Neural progenitor cell (in vitro differentiated cells): ENCODE measurements at regions not wholly inside any gene's neighbourhood (a gene's known extent, or its start where the extent isn't known, plus 50 kb on each side); places are given as distances from the start of the nearest gene placed in this dataset.

Source experiments
- DNase-seq: peaks from one replicate; pipeline ENCODE4 v3.0.0-alpha.2; 2016; ENCODE audit warnings: low spot score
- H2AFZ ChIP-seq: fragments of 200-600 bp; sonication (generic); replicated peaks from 2 replicates; pipeline ENCODE4 v1.6.1; 2016; ENCODE audit warnings: antibody characterized with exemption
- H3F3A ChIP-seq: fragments of 200-600 bp; sonication (generic); 2 replicates; pipeline ENCODE4 v1.6.1; 2016; ENCODE audit warnings: antibody characterized with exemption, low read depth
- H3K27ac ChIP-seq: fragments of 200-600 bp; sonication (generic); 2 replicates; pipeline ENCODE4 v1.5.1; 2016; ENCODE audit warnings: mild to moderate bottlenecking
- H3K27me3 ChIP-seq: fragments of 200-600 bp; sonication (generic); 2 replicates; pipeline ENCODE4 v1.6.1; 2016; ENCODE audit warnings: mild to moderate bottlenecking, moderate library complexity
- H3K36me3 ChIP-seq: fragments of 200-600 bp; sonication (generic); 2 replicates; pipeline ENCODE4 v1.5.1; 2016
- H3K4me1 ChIP-seq: fragments of 200-600 bp; sonication (generic); 2 replicates; pipeline ENCODE4 v1.6.1; 2016; ENCODE audit warnings: mixed run types
- H3K4me2 ChIP-seq: fragments of 200-600 bp; sonication (generic); 2 replicates; pipeline ENCODE4 v1.6.1; 2016
- H3K4me3 ChIP-seq: fragments of 200-600 bp; sonication (generic); 2 replicates; pipeline ENCODE4 v1.5.1; 2016
- H3K79me2 ChIP-seq: fragments of 200-600 bp; sonication (generic); 2 replicates; pipeline ENCODE4 v1.6.1; 2016; ENCODE audit warnings: low read depth
- H3K9ac ChIP-seq: fragments of 200-600 bp; sonication (generic); 2 replicates; pipeline ENCODE4 v1.6.1; 2016
- H3K9me3 ChIP-seq: fragments of 200-600 bp; sonication (generic); 2 replicates; pipeline ENCODE4 v1.5.1; 2016; ENCODE audit warnings: low read depth
- H4K20me1 ChIP-seq: fragments of 200-600 bp; sonication (generic); 2 replicates; pipeline ENCODE4 v1.6.1; 2016; ENCODE audit warnings: low read depth
- H3K27ac Mint-ChIP-seq: 3 replicates; pipeline ENCODE4 v1.8.0; 2021; ENCODE audit warnings: mixed read lengths
- H3K27me3 Mint-ChIP-seq: 2 replicates; pipeline ENCODE4 v1.8.0; 2022; ENCODE audit warnings: low read depth, mild to moderate bottlenecking, inconsistent platforms, moderate library complexity, mixed read lengths; ENCODE audit not compliant: insufficient read depth
- H3K36me3 Mint-ChIP-seq: 3 replicates; pipeline ENCODE4 v1.8.0; 2021; ENCODE audit warnings: mixed read lengths
- H3K4me1 Mint-ChIP-seq: 3 replicates; pipeline ENCODE4 v1.8.0; 2021; ENCODE audit warnings: mixed read lengths
- H3K4me3 Mint-ChIP-seq: 3 replicates; pipeline ENCODE4 v1.8.0; 2021; ENCODE audit warnings: mild to moderate bottlenecking, moderate library complexity, mixed read lengths
- H3K9me3 Mint-ChIP-seq: 3 replicates; pipeline ENCODE4 v1.8.0; 2020; ENCODE audit warnings: mixed read lengths
- EZH2 ChIP-seq: fragments of 200-600 bp; sonication (generic); IDR thresholded peaks from 2 replicates; pipeline ENCODE4 v1.6.1; 2017; ENCODE audit warnings: antibody characterized with exemption, mild to moderate bottlenecking, moderate library complexity
- EZH2phosphoT487 ChIP-seq: fragments of 200-600 bp; sonication (generic); IDR thresholded peaks from 2 replicates; pipeline ENCODE4 v1.6.1; 2017; ENCODE audit warnings: antibody characterized with exemption
- TF ChIP-seq, protein P1 (sequence below): fragments of 200-600 bp; sonication (generic); IDR thresholded peaks from 2 replicates; pipeline ENCODE4 v1.5.1; 2017; ENCODE audit warnings: antibody characterized with exemption, mild to moderate bottlenecking

DNA sequence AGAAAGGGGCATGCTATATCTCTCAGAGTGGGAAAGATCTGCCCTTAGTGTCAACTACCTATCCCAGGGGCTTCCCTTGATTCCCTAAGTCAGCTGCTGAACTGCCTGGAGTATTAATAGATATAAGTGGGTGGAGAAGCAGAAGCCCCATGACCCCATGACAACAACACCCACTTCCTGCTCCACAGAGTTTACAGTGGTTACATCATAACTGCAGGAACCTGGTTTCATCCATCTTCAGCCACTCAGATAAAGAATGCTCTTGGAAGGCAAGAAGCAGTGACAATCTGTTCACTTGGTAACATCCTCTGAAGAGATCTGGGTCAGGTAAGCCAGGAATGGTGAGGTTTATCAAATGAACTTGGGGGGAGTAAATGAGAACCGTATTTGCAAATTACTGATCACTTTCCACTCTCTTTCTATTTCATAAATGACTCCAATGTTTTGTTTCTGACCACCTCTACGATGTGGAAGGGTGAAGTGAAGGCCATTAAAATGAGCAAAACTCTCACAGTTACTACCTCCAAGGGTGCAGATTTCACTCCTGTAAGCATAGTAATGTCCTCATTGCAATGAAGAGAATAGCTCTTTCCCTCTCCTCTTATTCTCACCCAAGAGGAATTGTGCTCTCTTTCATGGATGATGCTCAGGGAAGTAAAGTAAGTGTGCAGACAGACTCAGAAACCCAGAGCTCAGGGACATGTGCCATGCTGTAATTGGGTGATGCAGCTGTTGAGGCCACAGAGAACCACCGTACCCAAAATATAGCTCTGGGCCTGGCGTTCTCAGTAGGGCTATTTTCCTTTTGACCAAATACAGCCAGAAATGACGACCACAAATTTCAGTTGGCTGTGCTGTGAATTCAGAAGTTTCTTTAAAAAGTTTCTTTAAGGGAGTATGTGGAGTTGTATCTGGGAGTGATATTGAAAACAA, 192.8 kb upstream of the APCDD1 start:
- TF ChIP-seq EZH2phosphoT487, result no peak
- no peak for TF ChIP-seq EZH2
- TF ChIP-seq, protein P1, sequence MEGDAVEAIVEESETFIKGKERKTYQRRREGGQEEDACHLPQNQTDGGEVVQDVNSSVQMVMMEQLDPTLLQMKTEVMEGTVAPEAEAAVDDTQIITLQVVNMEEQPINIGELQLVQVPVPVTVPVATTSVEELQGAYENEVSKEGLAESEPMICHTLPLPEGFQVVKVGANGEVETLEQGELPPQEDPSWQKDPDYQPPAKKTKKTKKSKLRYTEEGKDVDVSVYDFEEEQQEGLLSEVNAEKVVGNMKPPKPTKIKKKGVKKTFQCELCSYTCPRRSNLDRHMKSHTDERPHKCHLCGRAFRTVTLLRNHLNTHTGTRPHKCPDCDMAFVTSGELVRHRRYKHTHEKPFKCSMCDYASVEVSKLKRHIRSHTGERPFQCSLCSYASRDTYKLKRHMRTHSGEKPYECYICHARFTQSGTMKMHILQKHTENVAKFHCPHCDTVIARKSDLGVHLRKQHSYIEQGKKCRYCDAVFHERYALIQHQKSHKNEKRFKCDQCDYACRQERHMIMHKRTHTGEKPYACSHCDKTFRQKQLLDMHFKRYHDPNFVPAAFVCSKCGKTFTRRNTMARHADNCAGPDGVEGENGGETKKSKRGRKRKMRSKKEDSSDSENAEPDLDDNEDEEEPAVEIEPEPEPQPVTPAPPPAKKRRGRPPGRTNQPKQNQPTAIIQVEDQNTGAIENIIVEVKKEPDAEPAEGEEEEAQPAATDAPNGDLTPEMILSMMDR, result no peak
- no peak overlapping the region for H3K27ac Mint-ChIP-seq
- no peaks in the 10 kb centered on the region for H3K79me2 ChIP-seq

DNA sequence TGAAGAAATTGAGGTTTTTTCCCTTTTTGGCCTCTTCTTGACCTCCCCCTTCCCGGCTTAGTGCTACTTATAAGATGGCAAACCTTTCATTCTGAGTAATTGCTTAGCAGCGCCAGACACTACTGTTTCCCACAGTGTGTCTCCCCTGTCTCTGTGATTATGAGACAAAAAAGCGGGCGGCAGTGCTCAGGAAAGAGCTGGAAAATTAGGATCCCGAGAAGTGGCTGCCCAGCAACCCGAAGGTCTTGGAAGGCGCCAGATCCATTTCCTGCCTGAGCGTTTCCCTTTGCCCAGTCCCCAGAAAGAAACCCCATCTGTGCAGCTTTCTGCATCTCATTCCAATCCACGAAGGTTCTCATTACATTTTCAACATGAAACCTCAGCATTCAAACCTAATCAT, 191.9 kb upstream of the APCDD1 start:
- Histone ChIP-seq H3K36me3 (no peaks in the 10 kb centered on the region), H3K27me3 (no peaks in the 10 kb centered on the region), H2AFZ (no peak overlapping the region), H3K4me3 (no peak overlapping the region), H3K4me1 (no peaks in the 10 kb centered on the region), H3K9me3 (no peaks in the 10 kb centered on the region), H4K20me1 (no peaks in the 10 kb centered on the region), H3K27ac (no peak overlapping the region), H3F3A (no peaks in the 10 kb centered on the region), H3K9ac (no peak overlapping the region), H3K79me2 (no peaks in the 10 kb centered on the region), H3K4me2 (no peak overlapping the region)
- H3K36me3 Mint-ChIP-seq, result peaks cover 11% of the 10 kb centered on the region
- TF ChIP-seq, protein P1, result no peak
- TF ChIP-seq EZH2phosphoT487, result no peak
- TF ChIP-seq EZH2, result no peak
- H3K9me3 Mint-ChIP-seq, result peaks cover 61% of the 10 kb centered on the region
- H3K4me1 Mint-ChIP-seq, result peaks cover 7% of the 10 kb centered on the region
- no peak for DNase-seq
- H3K4me3 Mint-ChIP-seq, result no peak overlapping the region
- H3K27ac Mint-ChIP-seq, result no peak overlapping the region
- H3K27me3 Mint-ChIP-seq, result no peaks in the 10 kb centered on the region

More for the DNA sequence above, 192.8 kb upstream of the APCDD1 start:
- no peaks in the 10 kb centered on the region for H4K20me1 ChIP-seq
- DNase-seq, result no peak
- no peak overlapping the region for H2AFZ ChIP-seq
- Mint-ChIP-seq H3K4me1 (peaks cover 4% of the 10 kb centered on the region), H3K27me3 (peaks cover 3% of the 10 kb centered on the region), H3K4me3 (no peak overlapping the region), H3K36me3 (peaks cover 16% of the 10 kb centered on the region), H3K9me3 (peaks cover 65% of the 10 kb centered on the region)
- H3F3A ChIP-seq, result no peaks in the 10 kb centered on the region
- no peaks in the 10 kb centered on the region for H3K27me3 ChIP-seq
- H3K9me3 ChIP-seq, result no peaks in the 10 kb centered on the region
- H3K9ac ChIP-seq, result no peak overlapping the region
- H3K36me3 ChIP-seq, result no peaks in the 10 kb centered on the region
- H3K4me3 ChIP-seq, result no peak overlapping the region
- no peak overlapping the region for H3K4me2 ChIP-seq
- no peaks in the 10 kb centered on the region for H3K4me1 ChIP-seq
- no peak overlapping the region for H3K27ac ChIP-seq

DNA sequence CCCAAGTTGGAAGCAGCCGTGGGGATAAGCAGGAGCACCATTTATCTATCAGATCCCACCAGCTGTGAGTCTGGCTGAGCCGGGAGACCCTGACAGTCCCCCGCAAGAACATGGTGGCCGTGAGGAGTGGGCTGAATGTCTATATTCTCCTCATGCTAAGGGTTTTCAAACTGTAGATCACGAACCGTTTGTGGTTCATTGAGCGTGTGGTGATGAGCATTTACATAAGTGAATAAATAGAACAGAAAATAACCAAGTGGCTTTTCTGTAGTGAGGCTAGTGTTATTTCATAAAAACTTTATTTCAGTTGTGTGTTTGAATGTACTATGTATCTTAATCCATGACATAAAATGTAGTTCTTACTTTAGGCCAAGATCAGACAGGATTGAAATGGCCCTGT, 190.2 kb upstream of the APCDD1 start:
- no peaks in the 10 kb centered on the region for H3K9me3 ChIP-seq
- H3K4me3 ChIP-seq, result no peak overlapping the region
- Mint-ChIP-seq H3K27me3 (no peaks in the 10 kb centered on the region), H3K4me3 (no peak overlapping the region), H3K27ac (no peak overlapping the region), H3K4me1 (peaks cover 7% of the 10 kb centered on the region), H3K36me3 (peaks cover 9% of the 10 kb centered on the region), H3K9me3 (peaks cover 60% of the 10 kb centered on the region)
- H3K36me3 ChIP-seq, result no peaks in the 10 kb centered on the region
- no peak overlapping the region for H2AFZ ChIP-seq
- H3K79me2 ChIP-seq, result no peaks in the 10 kb centered on the region
- H3K27me3 ChIP-seq, result no peaks in the 10 kb centered on the region
- TF ChIP-seq, protein P1, result no peak
- TF ChIP-seq EZH2, result no peak
- TF ChIP-seq EZH2phosphoT487, result no peak
- H3F3A ChIP-seq, result no peaks in the 10 kb centered on the region
- no peaks in the 10 kb centered on the region for H4K20me1 ChIP-seq
- H3K4me1 ChIP-seq, result no peaks in the 10 kb centered on the region
- no peak for DNase-seq
- H3K9ac ChIP-seq, result no peak overlapping the region
- H3K27ac ChIP-seq, result no peak overlapping the region
- no peak overlapping the region for H3K4me2 ChIP-seq
